ENCODE measurements at regions not wholly inside any gene's neighbourhood (a gene's known extent, or its start where the extent isn't known, plus 50 kb on each side); places are given as distances from the start of the nearest gene placed in this dataset.

DNA sequence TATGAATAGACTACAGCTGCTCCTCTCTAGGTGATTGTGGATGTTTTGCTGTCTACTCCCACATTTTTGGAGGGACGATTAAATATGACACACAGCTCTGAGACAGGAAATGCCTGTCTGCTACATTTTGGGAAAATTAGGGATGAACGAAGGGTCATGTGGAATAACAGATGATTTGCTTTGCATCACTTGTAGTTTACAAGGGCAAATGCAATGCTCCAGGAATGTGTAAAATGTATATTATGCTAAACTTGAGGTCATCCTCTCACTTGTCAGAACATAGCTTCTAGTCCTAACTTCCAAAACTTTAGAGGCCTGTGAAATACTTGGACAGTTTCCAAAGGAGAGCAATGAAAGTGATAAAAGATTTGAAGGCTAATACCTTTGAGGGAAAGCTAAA is 284.2 kb upstream of the DACH1 start:
- no peak for DNase-seq

DNA sequence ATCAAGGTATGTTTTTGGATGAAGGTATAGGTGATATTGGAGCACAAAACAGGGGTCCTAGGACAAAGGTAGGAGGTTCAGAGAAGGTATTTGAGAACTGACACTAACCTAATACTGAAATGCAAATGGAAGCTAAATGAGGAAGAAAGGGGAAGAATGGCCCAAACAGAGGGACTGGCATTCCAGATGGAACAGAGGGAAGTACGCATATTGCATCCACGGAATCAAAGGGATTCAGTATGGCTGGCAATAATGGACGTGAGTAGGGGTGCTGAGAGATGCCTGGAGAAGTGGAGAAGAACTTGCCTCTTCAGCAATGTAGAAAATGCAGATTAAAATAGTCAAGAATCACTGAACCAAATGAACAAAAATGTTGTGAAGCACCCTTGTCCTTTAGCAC is 283.5 kb upstream of the DACH1 start:
- no peak for DNase-seq

DNA sequence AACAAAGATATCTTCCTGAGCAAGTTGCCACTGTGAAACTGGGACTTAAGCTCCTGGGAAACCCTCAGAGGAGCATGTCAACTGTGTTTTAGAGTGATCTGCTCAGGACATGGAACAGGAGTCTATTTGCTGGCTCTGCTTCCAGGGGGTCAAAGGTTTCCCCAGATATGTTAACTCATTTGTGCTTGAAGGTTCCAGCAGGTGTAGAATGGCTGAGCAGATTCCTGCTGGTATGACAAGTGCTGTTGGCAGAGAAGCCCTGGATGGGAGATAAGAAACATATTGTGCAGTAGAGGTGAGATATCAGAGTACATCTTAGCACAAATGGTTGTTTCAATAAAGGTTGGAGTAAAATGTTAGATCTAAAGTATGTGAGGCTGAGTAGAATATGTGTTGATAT is 282.7 kb upstream of the DACH1 start:
- DNase-seq, result no peak

DNA sequence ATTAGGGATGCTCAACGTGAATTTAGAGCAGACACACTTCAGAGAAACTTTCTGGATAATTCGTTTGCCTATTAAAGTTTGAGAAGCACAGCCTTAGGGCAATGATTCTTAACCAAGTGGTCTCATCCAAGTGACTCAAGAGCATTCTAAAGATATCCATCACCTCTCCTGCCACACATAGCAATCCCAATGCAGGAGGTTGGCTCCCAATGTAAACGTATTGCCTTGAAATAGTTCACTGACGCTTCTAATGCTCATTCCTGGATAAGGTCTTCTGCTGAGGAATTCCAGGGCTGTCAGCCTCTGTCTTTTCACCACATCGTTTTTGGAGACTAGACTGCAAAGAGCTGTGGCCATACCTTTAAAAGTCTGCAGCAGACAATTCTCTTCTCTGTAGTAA is 279.8 kb upstream of the DACH1 start:
- DNase-seq, result no peak

DNA sequence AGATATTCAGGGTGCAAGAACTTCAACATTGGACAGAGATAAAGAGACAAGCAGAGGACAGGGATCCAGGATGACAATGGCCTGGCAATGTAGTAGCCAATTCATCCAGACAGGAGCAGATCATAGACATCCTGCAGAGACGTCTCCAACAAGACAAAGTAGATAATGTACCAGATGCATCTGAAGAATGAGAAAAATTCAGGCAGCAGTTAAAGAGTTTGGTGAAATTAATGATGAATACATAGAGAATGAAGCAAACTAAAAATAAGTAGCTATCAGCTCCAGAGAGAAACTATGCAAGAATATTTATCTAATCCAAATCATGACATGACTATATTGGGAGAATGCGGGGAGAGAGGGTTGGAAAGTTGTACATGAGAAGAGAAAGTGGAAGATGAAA is 278.4 kb upstream of the DACH1 start:
- no peak for DNase-seq

DNA sequence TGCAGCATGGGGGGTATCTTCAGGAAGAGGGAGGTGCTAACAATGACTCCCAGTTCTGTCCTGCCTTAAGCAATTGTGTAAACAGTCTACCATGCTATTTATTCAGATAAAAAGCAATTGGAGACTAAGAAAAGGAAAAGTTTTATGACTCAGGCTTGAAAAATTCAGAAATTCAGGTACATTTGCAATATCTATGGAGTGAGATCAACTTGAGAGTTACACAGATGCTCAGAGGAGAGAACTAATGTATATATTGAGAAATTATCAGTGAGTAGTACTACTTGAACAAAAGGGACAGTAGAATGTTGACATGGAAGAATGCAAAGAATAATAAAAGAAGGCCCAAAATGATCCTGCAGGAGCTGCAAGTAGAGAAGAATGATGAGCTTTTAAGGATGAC is 277.6 kb upstream of the DACH1 start:
- no peak for DNase-seq

DNA sequence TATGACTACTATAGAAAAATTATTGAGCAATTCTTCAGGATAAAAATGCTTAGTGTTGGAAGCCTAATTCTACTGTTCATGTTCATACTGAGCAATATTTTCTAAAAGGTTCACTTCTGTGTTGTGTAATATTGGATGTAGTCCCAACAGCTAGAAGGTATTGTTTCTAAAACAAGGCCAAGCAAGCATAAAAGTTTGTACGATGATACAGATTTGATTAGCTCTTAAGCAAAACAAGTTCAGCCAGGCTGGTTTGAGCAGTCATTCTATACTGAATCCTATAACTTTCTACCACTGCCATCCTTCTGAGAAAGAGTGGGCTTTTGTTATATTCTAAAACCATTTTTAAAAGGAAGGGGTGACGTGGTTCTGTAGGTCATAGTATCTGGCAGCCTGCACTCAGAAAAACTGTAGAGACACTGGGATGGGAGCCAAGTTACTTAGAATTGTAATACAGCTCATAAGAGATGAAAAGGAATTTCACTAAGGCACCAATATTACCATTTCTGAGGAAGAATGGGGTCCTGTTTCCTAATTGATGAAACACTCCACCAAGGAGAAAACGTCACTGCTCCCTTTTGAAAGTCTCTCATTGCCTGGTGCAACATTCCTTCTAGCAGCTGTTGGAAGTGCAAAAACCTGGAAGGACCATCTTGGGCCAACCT is 275.0 kb upstream of the DACH1 start:
- no peak for DNase-seq

DNA sequence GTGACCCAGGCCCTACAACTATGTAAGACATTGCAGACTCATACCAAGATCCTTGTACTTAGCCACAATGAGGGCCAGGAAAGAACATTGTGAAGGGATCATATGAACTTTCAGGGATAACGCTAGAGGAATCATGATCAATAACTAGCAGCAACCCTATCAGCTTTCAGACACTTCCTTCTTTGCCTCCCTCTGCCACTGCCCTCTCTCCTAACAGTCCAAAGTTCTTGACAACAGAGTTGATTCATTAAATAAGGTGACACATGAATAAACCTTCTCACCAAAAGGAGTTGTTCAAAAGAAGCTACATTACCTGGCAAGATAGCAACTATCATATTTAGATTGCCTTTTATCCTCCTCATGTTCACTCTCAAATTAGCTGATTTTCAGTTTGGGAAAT is 272.2 kb upstream of the DACH1 start:
- DNase-seq, result no peak

DNA sequence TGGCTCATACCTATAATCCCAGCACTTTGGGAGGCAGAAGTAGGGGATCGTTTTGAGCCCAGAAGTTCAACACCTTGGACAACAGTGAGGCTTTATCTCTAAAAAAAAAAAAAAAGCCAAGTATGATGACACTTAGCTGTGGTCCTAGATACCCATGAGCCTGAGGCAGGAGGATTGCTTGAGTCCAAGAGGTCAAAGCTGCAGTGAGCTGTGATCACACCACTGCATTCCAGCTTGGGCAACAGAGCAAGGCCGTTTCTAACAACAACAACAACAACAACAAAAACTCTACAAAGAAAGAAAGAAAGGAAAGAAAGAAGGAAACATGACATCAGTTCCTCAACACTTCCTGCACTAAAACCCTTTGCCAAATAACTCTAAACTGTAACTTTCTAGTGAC is 265.1 kb upstream of the DACH1 start:
- no peak for DNase-seq

DNA sequence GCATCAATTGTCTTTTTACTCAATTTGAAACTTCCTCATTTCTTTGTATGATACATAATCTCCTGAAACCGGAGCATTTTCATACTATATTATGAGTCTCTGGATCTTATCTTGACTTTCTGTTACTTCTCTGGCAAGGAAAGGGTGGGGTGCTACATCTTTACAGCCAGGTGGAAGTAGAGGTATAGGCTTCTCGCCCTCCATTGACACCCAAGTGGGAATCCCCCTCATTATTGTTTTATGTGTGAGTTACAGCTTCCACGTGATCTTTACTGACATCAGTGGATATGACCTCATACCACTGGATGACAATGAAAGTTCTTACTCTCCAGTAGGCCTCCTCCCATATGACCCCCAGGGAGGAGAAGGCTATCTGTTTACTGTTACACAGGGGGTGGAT is 262.1 kb upstream of the DACH1 start:
- DNase-seq, result no peak

DNA sequence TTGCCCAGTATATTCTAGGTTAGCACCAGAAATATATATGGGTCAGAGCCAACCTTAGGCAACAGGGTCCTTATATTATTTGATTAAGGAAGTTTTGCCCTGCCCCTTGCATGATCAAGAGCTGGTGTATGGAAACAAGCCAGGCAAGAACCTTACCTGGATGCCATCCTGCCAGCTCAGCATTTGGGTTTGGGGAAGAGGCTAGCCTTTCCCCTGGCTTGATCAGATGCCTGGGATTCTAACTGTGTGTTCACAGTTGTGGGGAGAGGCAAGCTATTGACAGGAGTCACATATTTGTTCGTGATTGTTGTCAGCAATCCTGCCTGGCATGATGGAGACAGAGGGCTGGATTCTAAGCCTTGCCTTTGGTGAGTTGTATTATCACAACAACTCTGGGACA is 260.0 kb upstream of the DACH1 start:
- no peak for DNase-seq

DNA sequence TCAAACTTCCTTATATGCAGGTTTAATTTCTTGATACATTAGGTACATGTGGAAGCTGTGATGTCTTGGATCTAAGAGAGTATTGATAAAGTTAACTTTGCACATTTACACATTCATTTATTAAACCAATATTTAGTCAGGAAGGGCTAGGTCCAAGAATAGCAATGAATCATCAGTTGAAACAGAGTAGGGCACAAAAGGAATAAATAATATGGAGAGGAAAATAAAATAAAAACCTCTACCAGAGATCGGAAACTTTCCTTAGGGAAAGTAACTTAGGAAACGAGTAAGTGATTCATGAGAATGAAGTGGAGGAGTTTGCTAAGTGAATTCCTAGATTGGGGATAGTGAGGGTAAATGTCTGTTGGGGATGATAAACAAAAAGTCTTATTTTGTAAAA is 259.4 kb upstream of the DACH1 start:
- DNase-seq, result no peak

DNA sequence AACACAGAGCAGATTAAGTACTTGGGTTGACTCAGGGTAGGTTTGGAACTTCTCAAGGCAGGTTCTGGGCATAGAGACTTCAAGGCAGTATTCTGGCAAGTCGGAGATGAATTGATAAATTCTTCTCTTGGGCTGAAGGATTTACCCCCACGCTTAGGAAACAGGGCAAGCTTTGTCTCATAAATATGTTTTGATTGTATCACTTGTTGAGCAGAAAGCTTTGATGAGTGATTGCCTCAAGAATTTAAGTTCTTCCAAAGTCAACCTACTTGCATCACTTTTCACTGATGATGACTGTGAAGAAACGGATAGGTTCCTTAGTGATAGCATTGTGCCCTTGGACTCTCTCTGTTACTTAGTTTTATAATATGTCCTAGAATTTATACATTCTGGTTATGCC is 258.6 kb upstream of the DACH1 start:
- no peak for DNase-seq

DNA sequence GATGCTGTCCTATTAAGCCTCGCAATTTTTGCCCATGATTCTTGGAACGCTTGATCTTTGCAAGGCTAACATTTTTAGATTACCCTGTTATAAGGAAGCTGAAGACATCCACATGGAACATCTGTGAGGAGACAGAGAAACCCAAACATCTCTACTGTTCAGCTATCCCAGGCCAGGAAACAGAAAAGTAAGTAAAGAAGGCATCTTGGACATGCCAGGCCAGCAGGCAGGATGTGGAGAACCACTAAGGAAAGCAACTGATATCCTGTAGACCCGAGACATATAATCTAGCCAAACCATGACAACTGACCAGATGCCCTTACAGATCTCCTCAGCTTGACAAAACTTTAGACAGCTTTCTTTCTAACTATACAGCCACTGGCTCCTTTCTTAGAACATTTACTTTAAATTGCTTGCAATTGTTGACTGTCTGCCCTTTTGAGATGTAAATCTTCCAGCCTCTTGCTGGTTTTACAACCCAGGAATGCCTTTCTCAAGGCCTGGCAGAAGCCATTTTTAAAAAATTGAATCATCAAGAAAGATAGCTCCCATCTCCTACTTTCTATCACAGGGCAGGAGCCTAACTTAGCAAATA is 255.8 kb upstream of the DACH1 start:
- DNase-seq, result no peak

DNA sequence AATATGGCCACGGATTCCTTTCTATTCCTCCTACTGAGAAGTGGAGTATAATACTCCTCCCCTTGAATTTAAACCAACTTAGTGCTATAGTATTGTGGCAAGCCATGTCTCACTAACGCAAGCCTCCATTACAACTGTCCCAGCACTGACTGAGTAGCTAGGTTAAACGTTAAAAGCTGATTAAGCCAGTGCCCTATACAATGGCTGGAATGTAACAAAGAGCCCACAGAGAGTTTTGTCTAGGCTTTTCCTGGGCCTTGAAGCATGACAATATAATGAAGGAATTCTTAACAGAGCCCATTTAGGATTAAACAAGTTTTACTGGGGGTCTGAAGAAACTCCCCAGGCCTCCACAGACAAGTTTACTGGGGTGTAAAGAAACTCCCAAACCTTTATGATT is 254.5 kb upstream of the DACH1 start:
- no peak for DNase-seq

DNA sequence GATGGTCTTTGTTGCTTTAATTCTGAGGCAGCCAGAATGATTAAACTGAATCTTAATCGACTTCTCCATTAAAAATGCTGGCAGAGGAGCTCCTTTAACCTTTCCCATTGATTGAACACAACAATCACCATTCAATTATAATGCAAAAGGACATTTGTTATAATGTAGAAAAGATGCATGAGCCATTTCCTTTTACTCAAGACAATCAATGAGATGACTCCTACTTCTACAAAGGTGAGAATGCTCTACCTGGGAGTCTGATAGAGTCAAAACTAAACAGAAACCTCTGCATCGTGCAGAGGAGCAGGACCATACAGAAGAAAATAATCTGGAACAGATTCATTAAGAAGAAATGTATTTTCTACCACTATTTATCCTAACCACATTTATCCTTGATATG is 253.6 kb upstream of the DACH1 start:
- DNase-seq, result no peak

DNA sequence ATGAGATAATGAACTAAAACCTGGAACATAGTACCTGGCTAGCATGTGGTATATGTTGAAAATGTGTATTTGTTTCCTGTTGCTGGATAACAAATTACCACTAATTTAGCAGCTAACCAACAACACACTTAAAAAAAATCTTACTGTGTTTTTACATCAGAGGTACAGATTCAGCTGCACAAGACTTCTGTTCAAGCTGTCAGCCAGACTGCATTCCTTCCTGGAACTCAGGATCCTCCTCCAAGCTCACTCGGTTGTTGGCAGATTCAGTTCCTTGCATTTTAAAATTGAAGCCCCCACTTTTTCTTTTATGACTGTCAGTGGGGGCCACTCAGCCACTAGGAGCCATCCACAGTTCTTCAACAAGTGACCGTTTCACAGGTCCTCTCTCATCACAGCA is 246.9 kb upstream of the DACH1 start:
- DNase-seq, result no peak

DNA sequence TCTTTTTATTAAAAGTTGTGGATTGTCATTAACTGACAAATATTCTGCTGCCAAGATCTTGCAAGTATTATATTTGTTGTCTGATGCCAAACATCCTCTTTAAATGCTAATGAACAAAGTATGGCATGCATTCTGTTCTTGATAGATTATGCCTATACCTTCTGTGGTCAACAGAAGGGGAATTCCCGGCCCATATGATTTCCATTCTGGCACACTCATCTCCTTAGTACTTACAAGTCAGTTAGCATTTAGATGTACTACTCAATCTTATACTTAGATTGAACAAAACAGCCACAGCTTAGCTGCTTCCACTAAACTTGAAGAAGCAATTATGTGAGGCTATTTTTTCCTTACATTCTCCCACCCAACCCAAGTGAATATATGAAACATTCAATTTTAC is 246.1 kb upstream of the DACH1 start:
- no peak for DNase-seq

DNA sequence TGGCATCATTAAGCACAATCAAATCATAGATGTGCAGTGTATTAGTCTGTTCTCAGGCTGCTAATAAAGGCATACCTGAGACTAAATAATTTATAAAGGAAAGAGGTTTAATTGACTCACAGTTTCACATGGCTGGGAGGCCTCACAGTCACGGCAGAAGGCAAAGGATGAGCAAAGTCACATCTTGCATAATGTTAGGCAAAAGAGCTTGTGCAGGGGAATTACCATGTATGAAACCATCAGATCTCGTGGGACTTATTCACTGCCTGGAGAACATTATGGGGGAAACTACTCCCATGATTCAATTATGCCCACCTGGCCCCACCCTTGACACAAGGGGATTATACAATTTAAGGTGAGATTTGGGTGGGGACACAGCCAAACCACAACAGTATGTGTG is 245.2 kb upstream of the DACH1 start:
- no peak for DNase-seq

DNA sequence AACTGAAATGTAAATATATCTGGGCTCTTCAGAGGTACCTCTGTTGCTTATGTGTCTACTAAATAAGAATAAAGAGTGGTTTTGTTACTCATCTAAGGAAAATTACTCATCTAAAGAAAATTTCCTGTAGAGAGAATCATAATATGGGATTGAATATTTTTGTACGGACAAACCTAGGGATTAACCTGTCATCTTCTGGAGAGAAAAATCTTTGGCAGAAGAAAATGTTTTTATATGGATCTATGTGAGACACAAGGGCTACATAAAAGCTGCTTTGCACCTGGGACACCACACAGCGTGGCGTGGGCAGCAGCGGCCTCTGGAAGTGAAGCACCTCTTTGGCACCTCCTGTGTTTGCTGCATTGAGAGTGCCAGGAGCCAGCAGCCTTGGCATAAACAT is 242.9 kb upstream of the DACH1 start:
- no peak for DNase-seq

DNA sequence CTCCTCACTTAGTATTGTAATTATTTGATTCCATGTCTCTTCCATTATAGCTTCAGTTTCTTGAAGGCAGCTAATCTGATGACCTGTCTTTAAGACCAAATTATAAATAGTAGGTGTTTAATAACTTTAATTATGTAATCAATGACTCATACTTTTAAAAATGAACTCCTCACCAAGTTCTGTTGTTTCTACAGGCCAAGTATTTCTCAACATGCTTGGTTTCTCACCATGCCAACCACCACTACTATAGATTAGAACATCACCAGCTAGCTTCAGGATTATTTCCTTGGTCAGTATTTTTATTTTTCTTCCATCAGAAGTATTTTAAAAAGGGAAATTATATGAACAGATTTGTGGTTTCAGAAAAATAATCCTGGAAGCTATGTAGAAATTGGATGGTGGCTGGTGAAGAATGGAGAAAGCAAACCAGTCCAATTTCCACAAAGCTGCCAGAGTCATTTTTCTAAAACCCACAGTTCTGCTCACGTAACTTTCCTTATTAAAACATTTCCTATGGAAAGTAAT is 237.7 kb upstream of the DACH1 start:
- DNase-seq, result no peak

DNA sequence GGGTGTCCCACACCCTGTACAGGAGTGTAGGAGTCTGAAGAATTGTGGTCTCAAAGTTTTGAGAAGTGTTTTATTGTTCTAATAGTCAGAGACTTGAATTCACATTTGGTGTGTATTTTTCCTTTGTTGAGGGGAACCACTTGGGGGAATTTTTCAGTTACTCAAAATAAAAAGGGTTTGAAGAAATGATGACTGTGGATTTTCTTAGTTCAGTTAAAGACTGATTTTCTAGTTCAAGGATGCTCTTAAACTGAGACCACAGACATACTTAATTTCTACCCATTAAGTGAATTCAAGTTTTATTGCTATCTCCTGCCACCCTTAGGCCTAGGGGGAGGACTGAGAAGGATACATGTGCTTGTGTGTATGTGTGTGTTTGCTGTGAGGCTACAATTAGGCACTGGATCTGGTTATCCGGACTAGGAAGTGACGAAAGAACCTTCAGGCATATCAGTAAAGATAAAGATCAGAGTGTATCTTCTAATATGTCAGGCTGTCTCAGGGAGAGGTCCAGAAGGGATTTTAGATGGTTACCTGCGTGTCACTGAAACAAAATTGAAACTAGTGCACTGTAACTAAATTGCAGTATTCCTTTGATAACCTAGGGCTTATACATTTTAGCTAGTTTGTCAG is 234.9 kb upstream of the DACH1 start:
- DNase-seq, result no peak

DNA sequence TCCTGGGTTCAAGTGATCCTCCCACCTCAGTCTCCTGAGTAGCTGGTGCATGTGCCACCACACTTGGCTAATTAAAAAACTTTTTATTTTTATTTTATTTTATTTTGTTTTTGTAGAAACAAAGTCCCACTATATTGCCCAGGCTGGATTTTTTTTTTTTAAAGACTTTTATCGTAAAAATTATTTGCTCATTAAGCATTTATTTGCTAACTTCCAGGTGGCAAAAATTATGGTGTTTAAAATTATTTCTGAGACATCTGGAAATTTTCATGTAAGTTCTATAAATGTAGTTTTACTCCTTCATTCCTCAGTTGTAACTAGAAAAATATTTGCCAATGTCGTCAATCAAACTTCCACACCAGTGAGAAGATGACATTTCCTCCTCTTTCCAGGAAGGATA is 233.3 kb upstream of the DACH1 start:
- DNase-seq, result no peak

DNA sequence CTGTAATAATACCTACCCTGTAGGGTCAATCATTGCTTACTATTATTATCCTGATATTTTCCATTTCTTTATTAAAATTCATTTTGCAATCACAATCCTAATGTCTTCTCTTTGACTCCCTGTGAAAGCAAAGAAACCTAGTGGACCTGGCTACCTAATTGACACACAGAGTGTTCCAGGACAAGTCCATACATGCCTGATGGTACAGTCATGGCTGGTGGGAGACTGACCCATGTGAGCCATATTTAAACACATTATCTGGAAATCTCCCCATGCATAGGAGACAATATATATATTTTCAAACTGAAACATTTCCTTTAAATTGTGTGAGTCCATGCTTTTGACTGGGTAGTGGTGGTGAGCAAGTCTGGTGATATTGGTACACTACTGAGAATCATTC is 230.6 kb upstream of the DACH1 start:
- no peak for DNase-seq

DNA sequence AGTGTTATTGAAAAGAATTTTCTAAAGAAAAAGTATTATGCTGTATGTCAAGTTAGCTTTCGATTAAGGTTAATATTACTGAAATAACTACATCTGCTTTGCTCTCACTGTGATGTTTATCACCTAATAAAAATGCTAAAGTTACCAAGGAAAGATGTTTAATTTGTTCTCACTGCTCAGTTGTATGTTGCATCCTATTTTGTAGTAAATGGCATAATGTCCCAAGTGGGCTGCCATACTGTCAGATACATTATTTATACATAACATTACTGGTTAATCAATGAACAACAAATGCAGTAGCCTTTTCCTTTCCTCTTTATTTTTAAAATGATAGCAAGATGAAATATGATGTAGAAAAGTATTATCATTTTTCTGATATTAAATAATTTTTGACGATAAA is 226.3 kb upstream of the DACH1 start:
- DNase-seq, result no peak
